SKM-1 treated with dmso at 0.1 percent for 144 hours (cell line): ENCODE measurements at regions not wholly inside any gene's neighbourhood (a gene's known extent, or its start where the extent isn't known, plus 50 kb on each side); places are given as distances from the start of the nearest gene placed in this dataset.

Source experiments
- DNase-seq: peaks from one replicate; lab custom pipeline; 2025; ENCODE audit not compliant: unreplicated experiment; lab: John Stamatoyannopoulos, UW

DNA sequence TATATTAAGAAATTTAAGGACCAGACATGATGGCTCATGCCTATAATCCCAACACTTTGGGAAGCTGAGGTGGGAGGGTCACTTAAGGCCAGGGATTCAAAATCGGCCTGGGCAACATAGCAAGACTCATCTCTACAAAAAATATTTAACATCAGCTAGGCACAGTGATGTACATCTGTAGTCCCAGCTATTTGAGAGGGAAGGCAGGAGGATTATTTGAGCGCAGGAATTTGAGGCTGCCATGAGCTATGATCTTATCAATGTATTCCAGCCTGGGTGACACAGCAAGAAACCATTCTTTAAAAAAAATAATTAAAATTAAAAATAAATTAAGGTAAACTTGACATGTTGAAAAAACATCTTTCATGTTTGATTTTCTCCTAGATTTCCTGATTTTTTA is 564.2 kb downstream of the MBD2 start:
- no peak for DNase-seq

- DNase-seq = no peak
These were observed 567.2 kb downstream of the MBD2 start for GRCh38 chr18:53657257-53657656.

DNA sequence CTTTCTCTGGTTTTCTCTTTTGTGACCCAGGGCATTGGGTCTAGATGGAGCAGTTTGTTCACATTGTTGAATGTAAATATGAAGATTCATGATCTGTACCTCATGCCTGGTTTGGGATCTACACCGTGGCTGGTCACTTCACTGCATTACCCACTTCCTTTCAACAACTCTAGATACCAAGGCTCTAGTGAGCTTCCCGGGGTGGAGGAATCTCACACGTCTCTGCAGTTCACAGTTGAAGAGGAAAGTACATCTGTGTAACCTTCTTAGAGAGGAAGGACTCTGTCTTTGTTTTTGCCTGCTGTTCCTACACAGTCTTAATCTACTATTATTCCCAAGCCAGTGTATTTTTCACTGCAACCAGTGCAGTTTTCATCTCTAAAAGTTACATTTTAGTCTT is 574.8 kb downstream of the MBD2 start:
- DNase-seq = no peak

GRCh38 chr18:53644799-53645471 is 579.5 kb downstream of the MBD2 start:
- DNase-seq = no peak

GRCh38 chr18:53639687-53640086 is 584.8 kb downstream of the MBD2 start:
- no peak for DNase-seq

- no peak for DNase-seq
These were observed 595.1 kb downstream of the MBD2 start for GRCh38 chr18:53629337-53629736.

DNA sequence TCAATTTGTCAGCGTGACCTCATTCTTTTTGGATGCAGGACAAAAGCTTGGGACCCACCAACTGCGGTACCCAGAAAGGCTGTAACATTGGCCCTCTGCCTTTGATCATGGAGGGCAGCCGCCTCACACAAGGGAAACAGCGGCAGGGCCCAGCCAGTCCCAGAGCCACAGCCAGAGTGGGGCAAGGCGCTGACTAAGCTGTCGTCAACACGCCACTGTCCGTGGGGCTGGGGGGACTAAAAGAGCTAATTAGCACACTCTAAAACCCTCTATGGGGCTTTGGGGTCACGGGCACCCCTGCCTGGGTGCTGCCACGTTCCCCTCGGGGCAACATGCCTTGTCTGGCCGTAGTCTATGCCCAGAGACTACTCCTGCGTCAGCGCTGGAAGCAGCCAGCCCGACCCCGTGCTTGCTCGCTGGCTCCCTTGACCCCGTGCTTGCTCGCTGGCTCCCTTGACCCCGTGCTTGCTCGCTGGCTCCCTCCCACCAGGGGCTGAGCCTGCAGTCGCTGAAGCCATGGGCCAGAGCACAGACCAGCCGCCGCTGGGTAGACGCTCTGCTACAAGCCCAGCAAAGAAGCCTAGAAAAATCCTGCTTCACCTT is 598.4 kb downstream of the MBD2 start:
- DNase-seq = no peak

DNA sequence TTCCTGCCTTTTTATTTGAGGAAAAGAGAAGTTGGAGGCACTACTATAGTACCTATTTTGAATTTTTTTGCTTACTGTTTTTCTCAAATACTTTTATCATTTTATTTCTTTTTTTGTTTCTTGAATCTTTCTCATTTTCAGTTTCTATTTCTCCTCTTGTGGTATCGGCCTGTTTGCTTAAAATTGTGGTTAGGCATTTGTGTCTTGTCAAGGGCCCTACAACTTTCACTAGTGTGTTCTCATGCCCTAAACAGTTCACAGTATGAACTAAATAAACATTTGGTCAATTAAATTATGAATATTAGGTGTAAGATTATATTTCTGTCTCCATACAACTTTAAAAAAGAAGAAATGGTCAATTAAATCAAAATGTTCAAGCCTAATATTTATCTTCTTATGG is 613.5 kb downstream of the MBD2 start:
- DNase-seq = no peak

- no peak for DNase-seq
These were observed 617.7 kb downstream of the MBD2 start for GRCh38 chr18:53606792-53607191.

- DNase-seq = no peak
These were observed 619.3 kb downstream of the MBD2 start for GRCh38 chr18:53605198-53605597.

GRCh38 chr18:53603276-53603675 is 621.2 kb downstream of the MBD2 start:
- no peak for DNase-seq

DNA sequence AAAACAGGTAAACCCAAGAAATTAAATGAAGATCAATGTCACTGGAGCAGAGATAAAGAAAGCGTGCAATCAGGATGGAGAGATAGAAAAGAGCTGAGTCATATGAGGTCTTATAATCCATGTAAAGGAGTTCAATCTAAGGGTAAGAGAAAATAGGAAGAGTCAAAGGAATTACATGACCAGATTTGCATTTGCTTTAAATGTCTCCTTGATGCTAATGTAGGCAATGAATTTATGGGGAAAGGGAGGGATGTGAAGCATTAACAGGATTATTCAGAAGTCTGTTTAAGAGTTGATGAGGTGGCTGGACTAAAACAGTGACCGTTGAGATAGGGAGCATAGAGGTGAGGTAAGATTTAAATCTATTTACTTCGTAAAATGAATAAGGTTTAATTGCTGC is 623.1 kb downstream of the MBD2 start:
- no peak for DNase-seq

DNA sequence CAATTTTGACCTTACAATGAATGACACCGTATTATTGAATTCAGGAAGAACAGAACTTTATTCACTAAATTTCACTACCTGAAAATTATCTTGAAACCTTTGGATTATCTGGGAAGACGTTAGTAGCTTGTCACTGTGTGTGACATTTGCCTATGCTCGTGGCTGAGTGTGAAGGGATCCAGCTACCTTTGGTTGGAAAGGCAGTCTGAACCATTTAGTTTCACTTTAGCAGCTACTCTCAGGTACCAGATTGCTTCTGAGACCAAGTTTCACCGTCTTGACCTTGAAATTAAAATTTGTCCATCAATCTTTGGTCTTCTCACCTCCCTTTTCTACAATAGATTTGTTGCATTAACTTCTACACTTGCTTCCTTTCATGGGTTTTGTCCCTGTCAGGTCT is 637.5 kb downstream of the MBD2 start:
- DNase-seq = no peak
